SK-N-SH treated with all-trans-retinoic acid at 6 μM for 48 hours (cell line): ENCODE measurements at regions not wholly inside any gene's neighbourhood (a gene's known extent, or its start where the extent isn't known, plus 50 kb on each side); places are given as distances from the start of the nearest gene placed in this dataset.

Source experiments
- ATAC-seq: fragments of 200-7000 bp; cut with Tn5 transposase; 3 replicates; pipeline ENCODE4 v1.9.1; 2020; ENCODE audit warnings: mild to moderate bottlenecking, moderate library complexity
- ARNTL ChIP-seq: fragments of 450-650 bp; formaldehyde crosslinking; IDR thresholded peaks from 2 replicates; pipeline ENCODE4 v1.5.0; 2020; ENCODE audit warnings: low read depth, mild to moderate bottlenecking, moderate library complexity, borderline replicate concordance
- BACH2 ChIP-seq: fragments of 250-450 bp; sonication (Bioruptor Pico); IDR thresholded peaks from 2 replicates; pipeline ENCODE4 v1.9.0; 2021; ENCODE audit warnings: mild to moderate bottlenecking, borderline replicate concordance
- CREB5 ChIP-seq: fragments of 250-450 bp; sonication (Bioruptor Pico); IDR thresholded peaks from 2 replicates; pipeline ENCODE4 v1.5.1; 2020; ENCODE audit warnings: low read depth, mild to moderate bottlenecking, moderate library complexity
- CSDC2 ChIP-seq: fragments of 250-450 bp; sonication (Bioruptor Pico); IDR thresholded peaks from 2 replicates; pipeline ENCODE4 v1.5.0; 2020; ENCODE audit warnings: mild to moderate bottlenecking, moderate library complexity
- CSRNP3 ChIP-seq: fragments of 250-450 bp; sonication (Bioruptor Pico); IDR thresholded peaks from 2 replicates; pipeline ENCODE4 v1.5.1; 2021; ENCODE audit warnings: mild to moderate bottlenecking, moderate library complexity
- ESRRG ChIP-seq: fragments of 250-450 bp; sonication (Bioruptor Pico); IDR thresholded peaks from 2 replicates; pipeline ENCODE4 v1.6.1; 2021; ENCODE audit warnings: mild to moderate bottlenecking
- GLIS3 ChIP-seq: fragments of 250-450 bp; sonication (Bioruptor Pico); IDR thresholded peaks from 2 replicates; pipeline ENCODE4 v1.5.0; 2020; ENCODE audit warnings: mild to moderate bottlenecking, moderate library complexity
- ISL1 ChIP-seq: fragments of 250-450 bp; sonication (Bioruptor Pico); IDR thresholded peaks from 2 replicates; pipeline ENCODE4 v2.1.2; 2022; ENCODE audit warnings: mild to moderate bottlenecking, moderate library complexity
- OSR1 ChIP-seq: fragments of 250-450 bp; sonication (Bioruptor Pico); IDR thresholded peaks from 2 replicates; pipeline ENCODE4 v1.8.0; 2022; ENCODE audit warnings: moderate library complexity, mild to moderate bottlenecking, inconsistent platforms
- PATZ1 ChIP-seq: fragments of 250-450 bp; sonication (Bioruptor Pico); IDR thresholded peaks from 2 replicates; pipeline ENCODE4 v1.8.0; 2020; ENCODE audit warnings: mild to moderate bottlenecking, moderate library complexity, borderline replicate concordance
- POU6F1 ChIP-seq: fragments of 250-450 bp; sonication (Bioruptor Pico); IDR thresholded peaks from 2 replicates; pipeline ENCODE4 v1.8.0; 2021; ENCODE audit warnings: low read depth, mild to moderate bottlenecking, moderate library complexity, borderline replicate concordance
- RARB ChIP-seq: fragments of 250-450 bp; sonication (Bioruptor Pico); IDR thresholded peaks from 2 replicates; pipeline ENCODE4 v1.8.0; 2021; ENCODE audit warnings: mild to moderate bottlenecking, moderate library complexity
- SNAI2 ChIP-seq: fragments of 250-450 bp; sonication (Bioruptor Pico); IDR thresholded peaks from 2 replicates; pipeline ENCODE4 v1.5.0; 2020; ENCODE audit warnings: mild to moderate bottlenecking, moderate library complexity
- TCF4 ChIP-seq: fragments of 250-450 bp; sonication (Bioruptor Pico); IDR thresholded peaks from 2 replicates; pipeline ENCODE4 v1.8.0; 2021; ENCODE audit warnings: mild to moderate bottlenecking, moderate library complexity, borderline replicate concordance
- TOX ChIP-seq: fragments of 250-450 bp; sonication (Bioruptor Pico); IDR thresholded peaks from 2 replicates; pipeline ENCODE4 v1.8.0; 2021; ENCODE audit warnings: mild to moderate bottlenecking, moderate library complexity, borderline replicate concordance
- TSHZ2 ChIP-seq: fragments of 250-450 bp; sonication (Bioruptor Pico); IDR thresholded peaks from 2 replicates; pipeline ENCODE4 v1.5.0; 2020; ENCODE audit warnings: mild to moderate bottlenecking, moderate library complexity
- ZC3H10 ChIP-seq: fragments of 250-450 bp; sonication (Bioruptor Pico); IDR thresholded peaks from 2 replicates; pipeline ENCODE4 v1.5.1; 2021; ENCODE audit warnings: mild to moderate bottlenecking, moderate library complexity
- ZFP3 ChIP-seq: fragments of 250-450 bp; sonication (Bioruptor Pico); IDR thresholded peaks from 2 replicates; pipeline ENCODE4 v1.5.0; 2020; ENCODE audit warnings: mild to moderate bottlenecking, moderate library complexity
- ZFP30 ChIP-seq: fragments of 450-650 bp; formaldehyde crosslinking; IDR thresholded peaks from 2 replicates; pipeline ENCODE4 v1.5.0; 2022; ENCODE audit warnings: mild to moderate bottlenecking, moderate library complexity
- ZNF565 ChIP-seq: fragments of 450-650 bp; formaldehyde crosslinking; conservative IDR thresholded peaks from 2 replicates; pipeline ENCODE4 v1.5.0; 2020; ENCODE audit warnings: low read depth, mild to moderate bottlenecking, moderate library complexity
- ZNF70 ChIP-seq: fragments of 450-650 bp; formaldehyde crosslinking; IDR thresholded peaks from 2 replicates; pipeline ENCODE4 v1.5.0; 2020; ENCODE audit warnings: mild to moderate bottlenecking, moderate library complexity
- ZNF8 ChIP-seq: fragments of 450-650 bp; formaldehyde crosslinking; IDR thresholded peaks from 2 replicates; pipeline ENCODE4 v1.5.0; 2020; ENCODE audit warnings: mild to moderate bottlenecking, moderate library complexity

- no peak for ATAC-seq
- no peak for TF ChIP-seq ISL1 (CRISPR knock-in tag)
- TF ChIP-seq RARB = no peak
- no peak for TF ChIP-seq ARNTL (CRISPR knock-in tag)
- no peak for TF ChIP-seq PATZ1
- TF ChIP-seq ZNF8 = no peak
- TF ChIP-seq TOX (CRISPR knock-in tag) = no peak
- TF ChIP-seq BACH2 = no peak
- no peak for TF ChIP-seq TSHZ2 (CRISPR knock-in tag)
- TF ChIP-seq SNAI2 = no peak
- TF ChIP-seq TCF4 = no peak
- no peak for TF ChIP-seq CREB5 (CRISPR knock-in tag)
- TF ChIP-seq ESRRG (CRISPR knock-in tag) = no peak
- no peak for TF ChIP-seq POU6F1 (CRISPR knock-in tag)
- TF ChIP-seq ZC3H10 (CRISPR knock-in tag) = no peak
Measured at GRCh38 chr10:59550061-59550460, 159.6 kb downstream of the SLC16A9 start.

- TF ChIP-seq ZNF565 (CRISPR knock-in tag) = no peak
- TF ChIP-seq CSRNP3 (CRISPR knock-in tag) = no peak
- TF ChIP-seq PATZ1 = no peak
- no peak for TF ChIP-seq TSHZ2 (CRISPR knock-in tag)
- no peak for TF ChIP-seq ZFP30 (CRISPR knock-in tag)
- TF ChIP-seq ZFP3 (CRISPR knock-in tag) = no peak
- TF ChIP-seq GLIS3 (CRISPR knock-in tag) = no peak
- no peak for TF ChIP-seq OSR1
- TF ChIP-seq ARNTL (CRISPR knock-in tag) = no peak
- TF ChIP-seq RARB = no peak
- TF ChIP-seq CREB5 (CRISPR knock-in tag) = no peak
- no peak for TF ChIP-seq ZNF70 (CRISPR knock-in tag)
- no peak for TF ChIP-seq SNAI2
- no peak for TF ChIP-seq TOX (CRISPR knock-in tag)
- TF ChIP-seq CSDC2 (CRISPR knock-in tag) = no peak
- no peak for TF ChIP-seq BACH2
- TF ChIP-seq TCF4 = no peak
- TF ChIP-seq ISL1 (CRISPR knock-in tag) = no peak
- TF ChIP-seq ESRRG (CRISPR knock-in tag) = no peak
- no peak for ATAC-seq
Measured at GRCh38 chr10:59538623-59539022, 171.0 kb downstream of the SLC16A9 start.
